GM19351 (cell line): ENCODE measurements at regions not wholly inside any gene's neighbourhood (a gene's known extent, or its start where the extent isn't known, plus 50 kb on each side); places are given as distances from the start of the nearest gene placed in this dataset.

Experiments
- ATAC-seq: cut with Tn5 transposase; IDR thresholded peaks from one replicate; pipeline ENCODE4 v1.9.1; 2021; ENCODE audit warnings: mild to moderate bottlenecking, moderate library complexity; ENCODE audit not compliant: unreplicated experiment

GRCh38 chr18:22467760-22468553 lies 50.2 kb upstream of the CTAGE1 start:
- ATAC-seq = no peak

GRCh38 chr18:22468554-22468891 lies 50.8 kb upstream of the CTAGE1 start:
- no peak for ATAC-seq

- ATAC-seq = no peak
Measured at GRCh38 chr18:22469061-22469734, 51.5 kb upstream of the CTAGE1 start.

- no peak for ATAC-seq
Measured at GRCh38 chr18:22469926-22470247, 52.2 kb upstream of the CTAGE1 start.

GRCh38 chr18:22470248-22471235 lies 52.8 kb upstream of the CTAGE1 start:
- no peak for ATAC-seq

GRCh38 chr18:22471546-22472131 lies 53.9 kb upstream of the CTAGE1 start:
- ATAC-seq = no peak

- ATAC-seq = no peak
Measured at GRCh38 chr18:22473366-22473765, 55.7 kb upstream of the CTAGE1 start.

GRCh38 chr18:22475426-22476100 lies 57.8 kb upstream of the CTAGE1 start:
- ATAC-seq = no peak

- no peak for ATAC-seq
Measured at GRCh38 chr18:22477222-22477621, 59.5 kb upstream of the CTAGE1 start.

GRCh38 chr18:22482948-22483347 lies 65.2 kb upstream of the CTAGE1 start:
- ATAC-seq = no peak

- ATAC-seq = no peak
Measured at GRCh38 chr18:22483407-22483806, 65.7 kb upstream of the CTAGE1 start.

GRCh38 chr18:22484471-22484870 lies 66.8 kb upstream of the CTAGE1 start:
- no peak for ATAC-seq

GRCh38 chr18:22485808-22486244 lies 68.1 kb upstream of the CTAGE1 start:
- no peak for ATAC-seq

GRCh38 chr18:22486667-22487066 lies 69.0 kb upstream of the CTAGE1 start:
- no peak for ATAC-seq

- ATAC-seq = no peak
Measured at GRCh38 chr18:22488554-22488953, 70.8 kb upstream of the CTAGE1 start.

- ATAC-seq = no peak
Measured at GRCh38 chr18:22489704-22490103, 72.0 kb upstream of the CTAGE1 start.

GRCh38 chr18:22490429-22490846 lies 72.7 kb upstream of the CTAGE1 start:
- ATAC-seq = no peak

GRCh38 chr18:22493255-22493654 lies 75.5 kb upstream of the CTAGE1 start:
- no peak for ATAC-seq

GRCh38 chr18:22493940-22494339 lies 76.2 kb upstream of the CTAGE1 start:
- no peak for ATAC-seq

- no peak for ATAC-seq
Measured at GRCh38 chr18:22494771-22495170, 77.1 kb upstream of the CTAGE1 start.

GRCh38 chr18:22499421-22499820 lies 81.7 kb upstream of the CTAGE1 start:
- ATAC-seq = no peak
